ENCODE measurements at regions not wholly inside any gene's neighbourhood (a gene's known extent, or its start where the extent isn't known, plus 50 kb on each side); places are given as distances from the start of the nearest gene placed in this dataset.
"Not testable (repeated sequence)": the region's sequence is repeated elsewhere in the genome, so short reads cannot be mapped to it uniquely, and the experiment has no call there.

DNA sequence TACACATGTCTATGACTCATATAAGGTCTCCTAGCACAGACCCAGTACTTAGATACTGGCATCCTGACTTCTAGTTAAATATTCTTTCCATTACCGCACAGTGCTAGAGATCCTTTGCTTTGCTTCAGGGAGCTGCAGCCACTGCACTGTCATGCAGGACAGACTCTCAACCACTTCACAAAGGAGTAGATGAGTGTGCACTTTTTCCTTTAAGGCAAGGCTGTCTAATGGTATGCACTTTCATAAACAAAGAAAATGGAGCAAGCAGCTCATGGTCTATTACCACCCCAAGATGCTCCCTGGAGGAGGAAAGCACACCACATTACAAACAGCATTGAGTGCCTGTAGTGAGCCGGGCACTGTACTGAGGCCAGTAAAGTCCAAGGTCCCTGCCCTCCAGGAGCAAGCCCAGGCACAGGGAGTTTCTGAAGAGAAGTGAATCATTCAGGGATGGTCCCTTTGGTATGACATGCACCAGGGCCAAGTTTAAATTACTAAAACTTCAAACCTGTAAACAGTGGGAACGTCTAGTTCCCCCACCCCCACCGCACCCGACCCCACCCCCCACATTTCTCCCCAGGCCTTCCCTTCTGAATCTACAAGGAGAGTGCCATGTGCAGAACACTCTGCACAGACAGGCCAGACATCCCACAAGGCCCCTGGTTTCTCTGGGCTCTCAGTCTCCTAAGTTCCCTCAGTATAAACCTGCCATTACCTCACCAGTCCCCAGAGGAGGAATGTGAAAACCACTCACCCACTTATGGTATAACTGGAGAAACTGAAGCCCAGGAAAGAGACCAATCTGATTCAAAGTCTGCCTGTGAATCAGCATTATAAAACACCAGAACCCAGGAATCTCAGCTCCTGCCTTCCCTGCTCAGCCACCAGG is 107.8 kb upstream of the BCL6 start:
- DNase-seq: no peak

DNA sequence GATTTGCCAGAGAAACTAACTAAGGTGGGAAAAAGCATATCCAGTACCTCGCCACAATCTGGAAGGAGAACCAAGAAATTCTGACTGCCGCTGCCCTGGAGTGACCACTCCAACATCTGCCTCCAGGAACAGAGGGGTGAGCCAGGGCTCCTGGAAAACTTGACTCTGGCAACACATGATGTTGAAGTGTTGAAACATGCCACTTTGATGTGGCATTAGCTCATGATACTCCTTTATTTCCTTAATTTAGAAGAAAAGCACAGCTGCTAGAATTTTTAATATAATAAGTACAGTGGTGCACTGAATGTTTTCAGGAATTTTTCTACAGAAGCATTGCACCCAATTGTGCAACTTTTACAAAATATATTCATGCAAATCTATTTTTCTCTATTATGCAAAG is 109.9 kb upstream of the BCL6 start:
- DNase-seq: no peak

DNA sequence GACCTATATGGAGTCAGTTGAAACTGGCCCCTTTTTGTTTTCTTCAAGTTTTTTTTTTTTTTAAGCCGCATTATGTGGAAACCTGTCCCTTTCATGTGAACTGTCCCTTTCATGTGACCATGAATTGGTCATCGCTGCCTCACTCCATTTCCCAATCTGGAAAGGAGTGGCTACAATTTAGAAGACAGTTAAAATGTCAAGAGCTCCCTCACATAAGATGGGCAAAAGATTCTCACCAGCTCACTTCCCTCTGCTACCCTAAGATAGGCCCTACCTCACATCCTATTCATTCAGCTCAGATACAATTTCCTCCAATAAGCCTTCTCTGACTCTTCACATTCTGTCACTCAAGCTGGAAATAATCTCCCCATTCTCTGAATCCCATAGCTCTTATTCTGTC is 111.3 kb upstream of the BCL6 start:
- no peak for DNase-seq

DNA sequence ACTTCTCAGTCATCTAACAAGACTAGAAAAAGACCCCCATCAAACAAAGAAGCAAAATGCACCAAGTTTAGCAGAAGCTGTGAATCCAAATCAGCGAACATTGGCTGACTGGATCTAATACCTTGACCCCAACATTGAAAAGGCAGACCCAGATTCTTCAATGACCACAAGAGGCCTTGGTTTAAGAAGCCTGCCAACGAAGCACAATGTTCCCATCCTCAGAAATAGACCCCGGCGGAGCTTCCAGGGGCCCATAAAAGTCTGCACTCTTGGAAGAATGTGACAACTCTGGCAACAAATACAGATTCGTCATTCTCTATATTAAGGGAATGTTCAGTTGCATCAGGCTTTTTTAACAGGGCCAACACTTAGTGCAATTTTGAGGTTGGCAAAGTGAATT is 112.8 kb upstream of the BCL6 start:
- no peak for DNase-seq

DNA sequence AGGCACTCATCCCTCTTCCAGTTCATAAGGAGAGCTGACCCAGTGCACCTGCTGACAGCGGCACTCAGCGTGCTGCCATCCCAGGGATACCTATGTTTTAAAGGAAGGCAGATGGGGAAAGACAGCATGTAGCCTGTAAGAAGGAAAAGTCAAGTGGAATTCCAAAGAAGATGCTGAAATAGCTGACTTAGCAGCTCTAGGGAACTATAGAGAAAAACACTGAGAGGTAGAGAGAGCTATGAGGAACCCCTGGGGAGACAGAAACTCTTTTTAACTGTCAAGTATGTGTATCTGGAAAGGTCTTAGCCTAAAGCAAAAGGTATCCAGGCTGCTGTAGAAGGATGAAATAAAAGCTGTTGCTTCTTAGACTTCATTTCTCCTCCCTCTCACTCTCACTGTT is 113.4 kb upstream of the BCL6 start:
- DNase-seq: no peak

DNA sequence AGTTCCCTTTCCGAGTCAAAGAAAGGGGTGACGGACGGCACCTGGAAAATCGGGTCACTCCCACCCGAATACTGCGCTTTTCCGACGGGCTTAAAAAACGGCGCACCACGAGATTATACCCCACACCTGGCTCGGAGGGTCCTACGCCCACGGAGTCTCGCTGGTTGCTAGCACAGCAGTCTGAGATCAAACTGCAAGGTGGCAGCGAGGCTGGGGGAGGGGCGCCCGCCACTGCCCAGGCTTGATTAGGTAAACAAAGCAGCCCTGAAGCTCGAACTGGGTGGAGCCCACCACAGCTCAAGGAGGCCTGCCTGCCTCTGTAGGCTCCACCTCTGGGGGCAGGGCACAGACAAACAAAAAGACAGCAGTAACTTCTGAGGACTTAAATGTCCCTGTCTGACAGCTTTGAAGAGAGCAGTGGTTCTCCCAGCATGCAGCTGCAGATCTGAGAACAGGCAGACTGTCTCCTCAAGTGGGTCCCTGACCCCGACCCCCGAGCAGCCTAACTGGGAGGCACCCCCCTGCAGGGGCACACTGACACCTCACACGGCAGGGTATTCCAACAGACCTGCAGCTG is 117.5 kb upstream of the BCL6 start:
- not testable (repeated sequence) for DNase-seq

DNA sequence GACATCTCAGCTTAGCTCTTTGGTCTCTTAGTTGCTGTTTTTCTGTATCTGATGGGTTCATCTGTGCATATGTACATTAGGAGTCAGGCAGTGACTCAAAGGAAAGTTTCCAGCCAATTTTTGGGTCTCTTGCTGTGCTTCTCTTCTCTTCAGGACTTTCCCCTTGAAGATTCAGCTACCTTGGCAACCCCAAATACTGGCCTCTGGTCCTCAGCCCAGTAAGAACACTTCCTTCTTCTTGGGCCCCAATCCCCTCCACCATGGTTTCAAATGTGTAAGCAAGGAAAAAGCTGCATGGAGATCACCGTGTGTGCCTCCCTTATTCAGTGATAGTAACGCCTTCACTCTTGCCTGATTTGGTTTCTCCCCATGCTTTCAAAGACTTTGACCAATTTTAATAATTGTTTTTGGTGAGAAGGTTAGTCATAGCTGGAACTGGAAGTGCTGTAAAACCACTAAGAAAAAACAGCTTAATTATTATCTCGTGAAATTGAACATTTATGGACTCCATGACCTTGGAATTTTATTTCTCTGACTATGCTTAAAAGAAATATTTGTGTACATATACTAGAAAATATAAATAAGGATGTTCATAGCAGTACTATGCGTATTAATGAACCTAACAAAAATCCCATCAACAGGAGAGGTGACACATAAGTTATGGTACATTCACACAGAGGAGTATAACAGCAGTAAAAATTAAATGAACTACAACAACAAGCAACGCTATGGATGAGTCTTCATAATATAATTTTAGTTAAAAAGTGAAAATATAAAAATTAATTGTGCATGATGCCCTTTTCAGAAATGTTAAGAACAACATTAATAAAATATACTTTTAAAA is 125.3 kb upstream of the BCL6 start:
- no peak for DNase-seq

DNA sequence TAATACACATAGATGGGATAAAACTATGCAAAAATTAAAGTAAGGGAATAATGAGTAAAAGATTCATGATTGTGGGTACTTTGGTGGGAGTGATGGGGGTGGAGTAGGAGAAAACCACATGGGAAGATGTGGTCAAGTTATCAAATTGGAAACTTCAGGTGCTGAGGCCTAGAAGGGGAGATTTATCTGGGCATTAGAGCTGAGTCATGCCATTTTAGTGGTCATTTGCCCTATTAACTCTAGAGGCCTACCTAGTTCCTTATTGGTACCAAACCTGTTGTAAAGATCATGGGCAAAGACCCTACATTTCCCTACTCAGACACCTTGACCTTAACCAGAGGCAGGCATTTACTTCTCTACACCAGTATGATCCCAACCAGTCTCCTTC is 125.9 kb upstream of the BCL6 start:
- DNase-seq: no peak

DNA sequence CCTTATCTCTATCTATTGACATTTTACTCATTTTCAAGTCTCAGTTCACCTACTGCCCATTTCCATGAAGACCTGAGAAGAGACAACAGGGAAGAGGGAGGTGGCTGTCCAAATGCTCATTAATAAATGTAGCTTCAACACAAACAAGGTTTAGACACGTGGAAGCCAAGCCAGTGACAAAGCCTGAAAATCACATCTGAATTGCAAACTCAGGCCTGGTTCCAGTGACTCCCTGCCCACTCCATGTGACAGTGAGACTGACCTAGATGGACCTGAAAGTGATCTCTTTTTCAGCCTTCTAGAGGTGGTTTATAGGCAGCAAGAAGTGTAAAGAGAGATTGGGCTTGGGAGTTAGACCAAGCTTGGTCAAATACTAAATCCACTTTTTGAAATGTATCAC is 126.6 kb upstream of the BCL6 start:
- no peak for DNase-seq

DNA sequence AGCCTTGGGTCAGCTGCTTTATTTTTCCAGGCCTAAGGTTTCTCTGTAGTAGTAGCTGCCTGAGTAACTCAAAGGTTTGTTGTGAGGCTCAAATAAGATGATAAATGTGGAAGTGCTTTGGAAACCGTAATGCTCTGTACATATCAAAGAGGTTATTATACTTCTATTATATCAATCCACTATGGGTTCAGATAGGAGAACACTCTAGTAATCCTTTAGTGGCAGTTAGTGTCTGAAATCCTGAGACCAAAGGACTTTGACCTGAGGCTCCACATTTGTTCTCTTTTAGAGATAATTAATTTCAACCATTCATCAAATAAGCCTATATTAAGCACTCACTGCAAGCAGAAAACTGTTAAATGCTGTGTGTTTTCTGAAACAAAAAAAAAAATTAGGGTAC is 128.6 kb upstream of the BCL6 start:
- DNase-seq: no peak

DNA sequence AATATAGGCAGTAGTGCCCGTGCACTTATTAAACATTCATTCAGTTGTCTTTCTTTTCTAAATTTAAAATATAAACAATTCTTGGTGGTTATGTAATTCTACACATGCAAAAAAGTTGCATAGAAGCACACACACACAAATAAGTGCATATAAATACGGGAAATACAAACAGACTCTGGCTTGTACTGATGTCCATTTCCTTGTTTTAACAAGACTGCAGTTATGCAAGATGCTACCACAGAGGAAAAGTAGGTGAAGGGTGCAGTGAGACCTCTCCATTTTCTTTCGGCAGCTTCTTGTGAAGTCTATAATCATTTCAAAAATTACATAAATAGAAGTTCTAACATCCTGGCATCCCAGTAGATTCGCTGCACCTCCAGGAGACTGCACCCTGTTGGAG is 130.6 kb upstream of the BCL6 start:
- DNase-seq: no peak

DNA sequence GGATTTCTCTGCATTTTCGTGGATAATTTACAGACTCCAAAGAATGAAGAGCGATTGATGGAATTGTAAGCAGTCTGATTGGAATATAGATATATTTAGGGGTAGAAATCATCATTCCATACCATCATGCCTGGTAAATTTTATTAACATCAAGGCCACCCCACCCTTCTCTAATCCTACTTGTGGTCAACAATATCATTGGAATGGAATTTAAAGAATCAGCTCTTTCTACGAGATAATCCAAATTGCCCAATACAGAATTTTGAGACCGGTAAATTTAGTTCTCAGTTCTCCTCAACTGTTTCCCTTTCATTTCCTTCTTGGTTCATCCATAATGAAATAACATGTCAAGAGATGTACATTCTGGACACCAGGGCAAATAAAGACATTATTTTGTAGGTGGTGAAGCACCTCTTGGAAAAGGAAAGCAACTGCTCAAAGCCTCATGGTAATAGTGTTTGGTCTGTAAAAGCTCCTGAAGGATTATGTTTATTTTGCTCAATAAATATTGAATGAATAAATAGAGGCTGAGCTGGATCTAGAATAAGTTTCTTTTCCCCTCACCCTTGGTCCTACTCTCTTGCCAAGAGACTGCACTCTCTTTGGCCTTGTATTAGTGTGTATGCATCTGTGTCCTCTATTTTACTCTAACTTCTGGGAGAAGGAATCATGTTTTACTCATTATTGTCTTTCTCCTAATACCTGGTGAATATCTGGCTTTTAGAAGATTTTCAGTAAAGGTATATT is 133.7 kb upstream of the BCL6 start:
- no peak for DNase-seq

DNA sequence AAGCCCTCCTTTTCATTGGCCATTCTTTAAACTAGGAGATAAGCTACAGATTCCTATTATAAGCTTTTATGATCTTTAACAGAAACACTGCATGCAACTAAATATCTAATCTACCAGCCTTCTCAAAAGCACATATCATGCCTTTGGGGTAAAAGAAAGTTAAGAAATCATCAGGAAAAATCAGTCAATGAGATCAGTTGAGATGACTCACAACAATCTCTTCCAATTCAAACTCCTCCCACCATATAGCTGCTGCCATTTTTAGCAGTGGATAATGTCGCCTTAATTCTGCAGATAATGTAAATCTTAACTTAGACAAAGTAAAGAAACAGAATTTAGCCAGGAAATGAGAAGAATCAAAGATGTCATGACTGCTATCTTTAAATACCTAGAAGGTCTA is 135.2 kb upstream of the BCL6 start:
- no peak for DNase-seq

DNA sequence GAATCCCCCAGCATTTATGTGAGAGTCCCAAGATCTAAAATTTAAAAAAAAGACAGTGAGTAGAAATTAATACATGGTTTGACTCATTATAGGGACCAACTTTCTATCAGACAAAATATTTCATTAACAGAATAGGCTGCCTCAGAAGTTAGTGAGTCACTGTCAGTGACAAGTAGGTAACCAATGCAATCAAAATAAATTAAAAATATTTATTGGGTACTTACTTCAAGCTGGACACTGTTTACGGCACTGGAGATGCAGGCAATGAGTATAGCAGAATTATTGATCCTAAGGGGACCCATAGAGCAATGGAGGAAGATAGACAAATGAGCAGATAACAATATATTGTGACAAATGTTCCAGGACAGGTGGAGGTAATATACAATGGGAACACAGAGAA is 135.6 kb upstream of the BCL6 start:
- no peak for DNase-seq

DNA sequence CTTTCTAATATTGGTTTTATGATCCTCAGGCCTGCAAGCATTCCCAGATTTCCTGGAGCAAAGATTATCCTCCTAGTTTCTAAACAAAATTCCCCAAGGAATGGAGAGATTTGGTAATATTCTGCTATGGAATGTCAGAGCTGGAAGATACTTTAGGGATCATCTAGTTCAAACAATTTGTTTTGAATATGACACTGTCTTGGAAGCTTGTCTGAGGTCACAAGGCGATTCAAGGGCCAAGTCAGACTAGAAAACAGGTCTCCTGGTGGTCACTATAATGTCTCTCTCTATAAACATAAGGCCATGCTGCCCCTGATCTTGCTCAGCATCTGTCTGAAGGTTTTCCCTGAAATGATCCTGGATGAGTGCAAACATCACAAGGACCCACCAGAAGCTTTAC is 143.4 kb upstream of the BCL6 start:
- no peak for DNase-seq

DNA sequence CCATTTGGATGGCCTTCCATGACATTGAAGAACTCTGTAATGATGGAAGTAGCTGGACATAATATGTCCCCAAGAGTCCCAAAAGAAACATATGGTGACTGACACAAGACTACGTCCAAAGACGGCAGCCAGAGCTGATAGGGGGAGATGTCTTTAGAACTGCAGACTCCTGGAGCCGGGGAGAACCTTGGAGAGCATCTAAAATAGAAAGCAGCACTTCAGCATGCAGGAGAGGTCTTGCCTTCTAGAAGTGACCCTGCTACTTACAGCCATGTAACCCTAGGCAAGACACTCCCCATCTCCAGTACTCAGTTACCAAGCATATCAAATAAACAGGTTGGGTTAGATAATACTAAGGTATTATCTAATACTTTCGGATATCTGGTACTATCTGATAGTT is 143.8 kb upstream of the BCL6 start:
- DNase-seq: no peak

DNA sequence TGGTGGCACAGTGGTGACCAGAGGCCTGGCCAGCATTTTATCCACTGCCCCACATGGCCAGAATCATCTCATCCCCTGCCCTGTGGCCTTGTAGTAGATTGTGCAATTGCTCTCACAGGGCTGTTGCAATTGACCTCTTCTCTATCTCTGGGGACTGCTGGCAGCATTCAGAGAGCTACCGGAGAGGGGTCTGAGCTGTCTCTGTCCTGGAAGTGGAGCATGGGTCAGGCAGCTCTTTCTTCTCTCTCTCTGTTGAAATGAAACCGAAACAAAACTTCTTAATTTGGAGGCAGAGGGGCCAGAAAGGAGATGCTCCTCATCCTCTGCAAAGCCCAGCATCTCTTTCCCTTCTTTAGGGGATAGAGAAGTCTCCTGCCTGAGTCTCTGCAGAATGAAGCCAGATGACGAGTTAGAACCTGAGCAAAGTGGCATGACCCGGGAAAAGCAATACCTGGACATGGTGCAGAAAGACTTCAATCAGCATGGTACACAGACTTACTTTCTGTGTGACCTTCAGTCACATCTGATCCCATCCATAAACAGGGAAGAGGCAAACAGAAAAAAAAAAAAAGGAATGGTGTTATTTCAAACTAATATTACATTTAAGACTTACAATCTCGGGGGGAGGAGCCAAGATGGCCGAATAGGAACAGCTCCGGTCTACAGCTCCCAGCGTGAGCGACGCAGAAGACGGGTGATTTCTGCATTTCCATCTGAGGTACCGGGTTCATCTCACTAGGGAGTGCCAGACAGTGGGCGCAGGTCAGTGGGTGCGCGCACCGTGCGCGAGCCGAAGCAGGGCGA is 144.5 kb upstream of the BCL6 start:
- DNase-seq: no peak

DNA sequence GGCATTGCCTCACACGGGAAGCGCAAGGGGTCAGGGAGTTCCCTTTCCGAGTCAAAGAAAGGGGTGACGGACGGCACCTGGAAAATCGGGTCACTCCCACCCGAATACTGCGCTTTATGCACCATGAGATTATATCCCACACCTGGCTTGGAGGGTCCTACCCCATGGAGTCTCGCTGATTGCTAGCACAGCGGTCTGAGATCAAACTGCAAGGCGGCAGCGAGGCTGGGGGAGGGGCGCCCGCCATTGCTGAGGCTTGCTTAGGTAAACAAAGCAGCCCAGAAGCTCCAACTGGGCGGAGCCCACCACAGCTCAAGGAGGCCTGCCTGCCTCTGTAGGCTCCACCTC is 145.1 kb upstream of the BCL6 start:
- not testable (repeated sequence) for DNase-seq

DNA sequence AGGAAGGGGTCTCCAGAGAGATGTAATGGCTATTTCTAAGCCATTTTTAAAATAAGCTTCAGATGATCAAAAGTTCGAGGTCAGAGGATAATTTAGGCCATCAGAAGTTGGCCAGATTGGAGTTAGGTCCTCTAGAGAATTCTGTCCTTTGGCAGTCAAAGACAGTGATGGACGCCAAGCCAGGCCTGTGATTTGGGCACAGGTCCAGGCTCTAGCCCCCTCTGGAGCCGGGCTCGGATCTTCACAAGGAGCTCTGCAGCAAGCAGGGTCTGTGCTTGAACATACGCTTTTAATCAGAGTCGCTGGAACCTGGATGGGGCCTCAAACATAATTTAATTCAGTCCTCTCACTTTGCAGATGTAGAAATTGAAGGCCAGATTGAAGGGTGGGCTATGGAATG is 151.4 kb upstream of the BCL6 start:
- no peak for DNase-seq

DNA sequence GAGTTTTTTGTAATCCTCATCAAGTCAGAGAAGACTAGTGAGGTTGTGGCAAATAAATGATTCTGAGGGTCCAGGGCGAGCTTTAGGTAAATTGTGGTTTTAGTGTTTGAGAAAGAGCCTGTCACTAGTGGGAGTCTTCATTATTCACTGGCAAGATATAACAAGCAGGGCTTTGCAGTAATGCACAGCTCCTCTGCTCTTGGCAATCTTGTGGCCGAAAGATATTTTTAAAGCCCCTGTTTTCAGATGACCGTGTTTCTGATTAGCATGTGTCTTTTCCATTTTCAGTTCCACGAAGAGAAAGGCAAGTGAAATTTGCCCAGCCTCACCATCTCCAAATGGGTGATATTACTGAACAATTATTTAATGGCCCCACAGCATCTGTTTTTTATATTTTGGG is 154.0 kb upstream of the BCL6 start:
- DNase-seq: no peak

DNA sequence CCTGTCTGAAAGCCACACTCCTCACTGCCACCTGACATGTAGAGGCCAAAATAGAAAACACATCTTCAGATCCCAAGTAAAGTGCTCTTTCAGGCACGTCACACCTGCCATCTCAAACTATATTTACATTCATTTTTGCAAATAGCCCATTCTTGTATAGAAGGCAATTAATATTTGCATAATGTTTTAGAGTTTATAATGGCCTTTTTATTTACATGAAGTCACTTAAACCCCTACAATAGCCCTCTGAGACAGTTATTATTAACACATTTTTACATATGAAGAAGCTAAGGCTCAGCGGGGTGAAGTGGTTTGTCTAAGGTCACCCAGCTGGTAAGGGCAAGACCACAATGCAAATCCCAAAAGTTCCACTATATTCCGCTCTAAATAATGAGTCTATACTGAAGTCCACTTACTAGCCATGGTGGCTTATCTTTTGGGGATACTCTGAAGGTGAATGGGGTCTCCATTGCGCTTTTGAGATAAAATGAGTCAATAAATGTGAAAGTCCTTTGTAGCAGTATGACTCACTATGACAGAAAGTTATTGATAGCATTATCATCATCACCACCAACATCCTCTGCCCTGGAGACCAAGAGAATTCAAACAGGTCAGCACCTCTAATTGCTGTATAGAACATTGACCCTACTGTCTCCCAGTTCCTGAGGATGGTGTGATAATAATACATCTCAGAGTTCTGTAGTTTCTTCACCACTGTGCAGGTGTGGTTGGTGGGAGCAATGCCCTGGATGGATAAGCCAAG is 155.9 kb upstream of the BCL6 start:
- DNase-seq: no peak

DNA sequence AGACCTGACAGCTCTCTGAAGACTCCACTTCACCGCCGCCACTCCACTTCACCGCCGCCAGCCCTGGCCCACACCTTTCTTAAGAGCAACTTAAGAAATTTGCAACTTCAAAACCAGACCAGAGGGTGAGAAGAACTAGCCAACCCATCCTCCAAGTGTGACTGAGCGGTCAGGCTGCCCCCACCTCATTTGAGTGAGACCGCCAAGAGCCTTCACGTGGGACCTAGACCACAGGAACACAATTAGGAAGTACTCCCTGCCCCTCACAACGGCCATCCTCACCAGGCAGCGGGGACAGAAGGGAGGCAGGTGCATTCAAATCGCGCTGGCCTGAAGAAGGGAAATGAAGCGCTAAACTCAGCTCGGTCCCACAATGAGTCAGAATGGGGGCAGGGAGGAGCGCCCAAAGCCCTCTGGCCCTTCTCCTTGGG is 156.8 kb upstream of the BCL6 start:
- no peak for DNase-seq

Measured in stimulated activated CD4-positive, alpha-beta T cell treated with anti-CD3 and anti-CD28 coated beads, Interleukin-4, amount 100 ng/mL, for 1 hour (primary cell).